ENCODE measurements at regions not wholly inside any gene's neighbourhood (a gene's known extent, or its start where the extent isn't known, plus 50 kb on each side); places are given as distances from the start of the nearest gene placed in this dataset.
"Not testable (repeated sequence)": the region's sequence is repeated elsewhere in the genome, so short reads cannot be mapped to it uniquely, and the experiment has no call there.

- TF ChIP-seq POLR2A (IDR thresholded peaks at IDR 0.05): not testable (repeated sequence)
- TF ChIP-seq, protein P1, sequence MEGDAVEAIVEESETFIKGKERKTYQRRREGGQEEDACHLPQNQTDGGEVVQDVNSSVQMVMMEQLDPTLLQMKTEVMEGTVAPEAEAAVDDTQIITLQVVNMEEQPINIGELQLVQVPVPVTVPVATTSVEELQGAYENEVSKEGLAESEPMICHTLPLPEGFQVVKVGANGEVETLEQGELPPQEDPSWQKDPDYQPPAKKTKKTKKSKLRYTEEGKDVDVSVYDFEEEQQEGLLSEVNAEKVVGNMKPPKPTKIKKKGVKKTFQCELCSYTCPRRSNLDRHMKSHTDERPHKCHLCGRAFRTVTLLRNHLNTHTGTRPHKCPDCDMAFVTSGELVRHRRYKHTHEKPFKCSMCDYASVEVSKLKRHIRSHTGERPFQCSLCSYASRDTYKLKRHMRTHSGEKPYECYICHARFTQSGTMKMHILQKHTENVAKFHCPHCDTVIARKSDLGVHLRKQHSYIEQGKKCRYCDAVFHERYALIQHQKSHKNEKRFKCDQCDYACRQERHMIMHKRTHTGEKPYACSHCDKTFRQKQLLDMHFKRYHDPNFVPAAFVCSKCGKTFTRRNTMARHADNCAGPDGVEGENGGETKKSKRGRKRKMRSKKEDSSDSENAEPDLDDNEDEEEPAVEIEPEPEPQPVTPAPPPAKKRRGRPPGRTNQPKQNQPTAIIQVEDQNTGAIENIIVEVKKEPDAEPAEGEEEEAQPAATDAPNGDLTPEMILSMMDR (IDR thresholded peaks at IDR 0.05): not testable (repeated sequence)
These were observed 532.1 kb downstream of the FOXD4L4 start for GRCh38 chr9:66269024-66269423.

All from heart left ventricle (tissue), 13 donors.